Renal cortex interstitium (tissue), 11 donors: ENCODE measurements at regions not wholly inside any gene's neighbourhood (a gene's known extent, or its start where the extent isn't known, plus 50 kb on each side); places are given as distances from the start of the nearest gene placed in this dataset.
"Not testable (repeated sequence)": the region's sequence is repeated elsewhere in the genome, so short reads cannot be mapped to it uniquely, and the experiment has no call there.

Experiments
- DNase-seq, 11 donors: peaks; one replicate each; pipeline ENCODE4 v3.0.0-alpha.2; 2013; ENCODE audit warnings: low read depth in 9 of 11, low spot score in 4 of 11; ENCODE audit errors: extremely low read depth in 1 of 11

GRCh38 chr7:5121256-5121655, 68.8 kb upstream of the WIPI2 start:
- peak in 3 of 11 donors; percentile 1 to 11 (median 2) for DNase-seq

GRCh38 chr7:5131238-5131637, 58.8 kb upstream of the WIPI2 start:
- DNase-seq = not testable (repeated sequence)

DNA sequence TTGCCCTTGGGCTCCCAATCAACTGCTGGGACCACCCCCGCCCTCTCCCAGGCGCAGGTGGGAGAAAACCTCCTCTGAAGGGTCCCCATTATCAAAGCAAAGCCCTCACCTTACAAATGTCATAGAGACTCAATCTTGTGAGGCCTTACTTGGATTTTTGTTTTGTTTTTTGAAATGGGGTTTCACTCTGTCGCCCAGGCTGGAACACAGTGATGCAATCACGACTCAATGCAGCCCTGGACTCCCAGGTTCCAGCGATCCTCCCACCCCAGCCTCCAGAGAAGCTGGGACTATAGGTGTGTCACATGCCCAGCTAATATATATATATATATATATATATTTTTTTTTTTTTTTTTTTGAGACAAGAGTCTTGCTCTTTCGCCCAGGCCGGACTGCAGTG, 57.5 kb upstream of the WIPI2 start:
- no peak for DNase-seq

DNA sequence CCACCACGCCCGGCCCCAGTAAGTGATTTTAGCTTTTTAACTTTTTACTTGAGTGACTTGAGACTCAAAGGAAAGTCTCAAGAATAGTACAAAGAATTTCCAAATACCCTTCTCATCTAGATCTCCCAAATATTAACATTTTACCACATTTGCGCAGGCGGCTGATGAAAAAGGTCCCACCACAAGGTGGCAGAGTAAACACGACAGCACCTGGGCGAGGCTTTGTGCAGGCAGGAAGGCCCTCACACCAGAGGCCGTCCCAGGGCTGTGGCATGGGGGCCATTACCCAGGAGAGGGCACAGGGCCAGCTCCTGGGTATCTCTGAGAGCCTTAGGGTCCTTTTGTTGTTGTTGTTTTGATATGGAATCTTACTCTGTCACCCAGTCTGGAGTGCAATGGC, 50.0 kb upstream of the WIPI2 start:
- DNase-seq = peak in 1 of 11 donors; percentile 2
